Nephron progenitor cell (in vitro differentiated cells): ENCODE measurements at regions not wholly inside any gene's neighbourhood (a gene's known extent, or its start where the extent isn't known, plus 50 kb on each side); places are given as distances from the start of the nearest gene placed in this dataset.
"Not testable (repeated sequence)": the region's sequence is repeated elsewhere in the genome, so short reads cannot be mapped to it uniquely, and the experiment has no call there.

ENCODE experiments used
- DNase-seq: peaks from one replicate; pipeline ENCODE4 v3.0.0; 2021
- H3K27ac Mint-ChIP-seq: 2 replicates; pipeline ENCODE4 v1.8.0; 2021; ENCODE audit warnings: mild to moderate bottlenecking, moderate library complexity, mixed read lengths
- H3K27me3 Mint-ChIP-seq: 2 replicates; pipeline ENCODE4 v1.8.0; 2021; ENCODE audit warnings: mild to moderate bottlenecking, low read depth, mixed read lengths; ENCODE audit not compliant: poor library complexity
- H3K36me3 Mint-ChIP-seq: 2 replicates; pipeline ENCODE4 v1.8.0; 2021; ENCODE audit warnings: low read depth, mixed read lengths
- H3K4me1 Mint-ChIP-seq: 2 replicates; pipeline ENCODE4 v1.8.0; 2021; ENCODE audit warnings: mixed read lengths
- H3K4me3 Mint-ChIP-seq: 2 replicates; pipeline ENCODE4 v1.8.0; 2021; ENCODE audit warnings: mild to moderate bottlenecking, moderate library complexity, mixed read lengths
- H3K9me3 Mint-ChIP-seq: 2 replicates; pipeline ENCODE4 v1.8.0; 2021; ENCODE audit warnings: mild to moderate bottlenecking, moderate library complexity, mixed read lengths
- TF ChIP-seq, protein P1 (sequence below): fragments of 200-600 bp; sonication (generic); IDR thresholded peaks from 2 replicates; pipeline ENCODE4 v1.5.0; 2021; ENCODE audit warnings: antibody characterized with exemption

GRCh38 chr9:87020169-87020950 is 73.1 kb upstream of the GAS1 start:
- Mint-ChIP-seq H3K4me3 (peak overlapping the region; percentile 21), H3K27me3 (no peaks in the 10 kb centered on the region), H3K27ac (peak overlapping the region; percentile 58), H3K36me3 (peaks cover 51% of the 10 kb centered on the region), H3K9me3 (peaks cover 51% of the 10 kb centered on the region), H3K4me1 (peaks cover 48% of the 10 kb centered on the region)
- TF ChIP-seq, protein P1, sequence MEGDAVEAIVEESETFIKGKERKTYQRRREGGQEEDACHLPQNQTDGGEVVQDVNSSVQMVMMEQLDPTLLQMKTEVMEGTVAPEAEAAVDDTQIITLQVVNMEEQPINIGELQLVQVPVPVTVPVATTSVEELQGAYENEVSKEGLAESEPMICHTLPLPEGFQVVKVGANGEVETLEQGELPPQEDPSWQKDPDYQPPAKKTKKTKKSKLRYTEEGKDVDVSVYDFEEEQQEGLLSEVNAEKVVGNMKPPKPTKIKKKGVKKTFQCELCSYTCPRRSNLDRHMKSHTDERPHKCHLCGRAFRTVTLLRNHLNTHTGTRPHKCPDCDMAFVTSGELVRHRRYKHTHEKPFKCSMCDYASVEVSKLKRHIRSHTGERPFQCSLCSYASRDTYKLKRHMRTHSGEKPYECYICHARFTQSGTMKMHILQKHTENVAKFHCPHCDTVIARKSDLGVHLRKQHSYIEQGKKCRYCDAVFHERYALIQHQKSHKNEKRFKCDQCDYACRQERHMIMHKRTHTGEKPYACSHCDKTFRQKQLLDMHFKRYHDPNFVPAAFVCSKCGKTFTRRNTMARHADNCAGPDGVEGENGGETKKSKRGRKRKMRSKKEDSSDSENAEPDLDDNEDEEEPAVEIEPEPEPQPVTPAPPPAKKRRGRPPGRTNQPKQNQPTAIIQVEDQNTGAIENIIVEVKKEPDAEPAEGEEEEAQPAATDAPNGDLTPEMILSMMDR: no peak
- DNase-seq: no peak

GRCh38 chr9:87022178-87022577 is 74.9 kb upstream of the GAS1 start:
- Mint-ChIP-seq H3K27me3 (no peaks in the 10 kb centered on the region), H3K4me1 (peaks cover 48% of the 10 kb centered on the region), H3K27ac (peak overlapping the region; percentile 58), H3K9me3 (peaks cover 49% of the 10 kb centered on the region), H3K36me3 (peaks cover 49% of the 10 kb centered on the region), H3K4me3 (no peak overlapping the region)
- TF ChIP-seq, protein P1: no peak
- no peak for DNase-seq

GRCh38 chr9:87026204-87026603 is 78.9 kb upstream of the GAS1 start:
- Mint-ChIP-seq H3K4me3 (no peak overlapping the region), H3K36me3 (peaks cover 55% of the 10 kb centered on the region), H3K27ac (no peak overlapping the region), H3K4me1 (peaks cover 29% of the 10 kb centered on the region), H3K27me3 (no peaks in the 10 kb centered on the region), H3K9me3 (peaks cover 50% of the 10 kb centered on the region)
- no peak for DNase-seq
- TF ChIP-seq, protein P1: no peak

GRCh38 chr9:87028836-87029235 is 81.5 kb upstream of the GAS1 start:
- not testable (repeated sequence) for H3K27ac Mint-ChIP-seq, H3K4me3 Mint-ChIP-seq, DNase-seq, H3K27me3 Mint-ChIP-seq
- Mint-ChIP-seq H3K9me3 (peaks cover 44% of the 10 kb centered on the region), H3K36me3 (peaks cover 59% of the 10 kb centered on the region), H3K4me1 (peaks cover 24% of the 10 kb centered on the region)

DNA sequence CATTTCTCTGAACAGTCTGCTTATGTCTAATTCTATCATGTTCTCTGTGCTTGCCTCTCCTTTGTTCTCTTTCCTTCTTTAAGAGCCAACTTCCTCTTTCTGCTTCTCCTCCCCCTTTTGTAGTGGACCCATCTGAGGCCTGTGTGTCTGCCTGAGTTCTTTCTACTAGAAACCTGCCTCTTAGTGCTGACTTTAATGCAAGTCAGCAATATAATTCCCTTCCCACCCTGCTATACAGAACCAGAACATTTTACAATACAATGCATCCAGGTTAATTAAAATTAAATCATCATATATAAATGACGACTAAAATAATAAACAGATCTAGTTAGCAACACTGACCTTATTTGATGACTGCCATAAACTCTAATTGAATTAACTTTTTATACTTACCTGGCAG is 82.6 kb upstream of the GAS1 start:
- peaks cover 38% of the 10 kb centered on the region for H3K9me3 Mint-ChIP-seq
- no peak overlapping the region for H3K4me3 Mint-ChIP-seq
- H3K36me3 Mint-ChIP-seq: peaks cover 53% of the 10 kb centered on the region
- TF ChIP-seq, protein P1: no peak
- no peak for DNase-seq
- no peaks in the 10 kb centered on the region for H3K27me3 Mint-ChIP-seq
- H3K27ac Mint-ChIP-seq: peak overlapping the region; percentile 94
- H3K4me1 Mint-ChIP-seq: peaks cover 34% of the 10 kb centered on the region

DNA sequence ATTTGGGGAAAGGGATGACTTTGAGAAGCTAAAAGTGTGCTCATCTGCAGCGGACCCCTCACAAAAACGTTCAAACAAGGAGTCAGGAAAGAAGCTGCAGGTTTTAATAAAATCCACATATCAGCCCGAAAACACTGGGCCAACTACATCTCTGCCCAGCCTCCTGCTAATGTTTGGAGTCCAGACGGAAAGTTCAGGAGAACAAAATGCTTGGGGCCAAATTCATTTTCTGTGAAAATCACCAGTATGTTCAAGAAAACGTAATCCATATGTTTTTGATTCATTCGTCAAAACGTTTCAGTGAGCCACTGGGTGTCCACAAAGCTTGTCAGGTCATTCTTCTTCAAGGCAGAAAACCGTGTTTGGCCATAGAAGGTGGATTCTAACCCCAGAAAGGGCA is 87.5 kb upstream of the GAS1 start:
- Mint-ChIP-seq H3K4me3 (peak overlapping the region; percentile 74), H3K27ac (peak overlapping the region; percentile 99), H3K27me3 (no peaks in the 10 kb centered on the region), H3K36me3 (peaks cover 9% of the 10 kb centered on the region), H3K4me1 (peaks cover 78% of the 10 kb centered on the region), H3K9me3 (peaks cover 5% of the 10 kb centered on the region)
- TF ChIP-seq, protein P1: no peak
- DNase-seq: no peak
